CD4-positive, alpha-beta T cell (primary cell): ENCODE measurements at regions not wholly inside any gene's neighbourhood (a gene's known extent, or its start where the extent isn't known, plus 50 kb on each side); places are given as distances from the start of the nearest gene placed in this dataset.

Experiments used
- ATAC-seq: fragments of 200-7000 bp; cut with Tn5 transposase; one replicate; pipeline ENCODE4 v1.10.0; 2022; ENCODE audit warnings: mild to moderate bottlenecking; ENCODE audit not compliant: poor library complexity
- CTCF ChIA-PET: fragments of 350-600 bp; sonication (Branson Sonifier 250); formaldehyde crosslinking; loops from one replicate; lab custom pipeline; 2021; ENCODE audit warnings: antibody characterized with exemption, inconsistent platforms; lab: Charles Lee
- POLR2A ChIA-PET: fragments of 350-600 bp; sonication (Branson Sonifier 250); formaldehyde crosslinking; loops from one replicate; lab custom pipeline; 2021; ENCODE audit warnings: antibody characterized with exemption, inconsistent platforms; lab: Charles Lee
- DNase-seq, 14 experiments: peaks; one replicate each; pipeline ENCODE4 v3.0.0-alpha.2; 2013 to 2020; ENCODE audit warnings: mixed read lengths in 2 of 14
- H3K27ac ChIP-seq, 2 donors: one replicate each; pipeline versions ENCODE4 v1.5.1 to v1.7.0; 2013; ENCODE audit warnings: low read length in 2 of 2, low read depth in 1 of 2, mild to moderate bottlenecking in 1 of 2
- H3K27me3 ChIP-seq, 2 experiments: 1 replicate in 1 of 2; 2 replicates in 1 of 2; pipeline versions ENCODE4 v1.6.1 to v1.7.0; 2013; ENCODE audit warnings: low read length in 2 of 2, control low read depth in 1 of 2, mild to moderate bottlenecking in 1 of 2, moderate library complexity in 1 of 2; ENCODE audit not compliant: insufficient read depth in 2 of 2, control insufficient read depth in 1 of 2
- H3K36me3 ChIP-seq: one replicate; pipeline ENCODE4 v1.6.1; 2013; ENCODE audit warnings: low read length, control low read depth; ENCODE audit not compliant: insufficient read depth
- H3K4me1 ChIP-seq: one replicate; pipeline ENCODE4 v1.6.1; 2013; ENCODE audit warnings: low read length, control low read depth; ENCODE audit not compliant: insufficient read depth
- H3K4me3 ChIP-seq: one replicate; pipeline ENCODE4 v1.5.1; 2013; ENCODE audit warnings: mild to moderate bottlenecking, low read length, moderate library complexity
- H3K9me3 ChIP-seq, 2 experiments: 1 replicate in 1 of 2; 2 replicates in 1 of 2; pipeline versions ENCODE4 v1.6.1 to v1.7.0; 2013; ENCODE audit warnings: low read length in 2 of 2, mild to moderate bottlenecking in 2 of 2, control low read depth in 1 of 2, moderate library complexity in 1 of 2; ENCODE audit not compliant: control insufficient read depth in 1 of 2, insufficient read depth in 1 of 2
- H3K27ac Mint-ChIP-seq: one replicate; pipeline ENCODE4 v1.8.0; 2020; ENCODE audit warnings: mixed read lengths
- H3K27me3 Mint-ChIP-seq: one replicate; pipeline ENCODE4 v1.8.0; 2021; ENCODE audit warnings: mixed read lengths
- H3K36me3 Mint-ChIP-seq: one replicate; pipeline ENCODE4 v1.8.0; 2021; ENCODE audit warnings: low read depth, mixed read lengths
- H3K4me1 Mint-ChIP-seq: one replicate; pipeline ENCODE4 v1.8.0; 2021; ENCODE audit warnings: low read depth, mixed read lengths
- H3K4me3 Mint-ChIP-seq: one replicate; pipeline ENCODE4 v1.8.0; 2020; ENCODE audit warnings: mild to moderate bottlenecking, mixed read lengths
- H3K9me3 Mint-ChIP-seq: one replicate; pipeline ENCODE4 v1.8.0; 2020; ENCODE audit warnings: mixed read lengths
- intact Hi-C, 2 experiments: fragments of 100-400 bp; cut with DNase I in 1 of 2; cut with micrococcal nuclease in 1 of 2; formaldehyde crosslinking; loops; one replicate each; pipeline versions ENCODE4 v1.15.1 to v1.9.0; 2023 to 2025; cut with DNase I, micrococcal nuclease
- TF ChIP-seq, protein P1 (sequence below): fragments of 200-600 bp; IDR thresholded peaks from one replicate; pipeline ENCODE4 v1.8.0; 2022; ENCODE audit warnings: antibody characterized with exemption, mild to moderate bottlenecking

DNA sequence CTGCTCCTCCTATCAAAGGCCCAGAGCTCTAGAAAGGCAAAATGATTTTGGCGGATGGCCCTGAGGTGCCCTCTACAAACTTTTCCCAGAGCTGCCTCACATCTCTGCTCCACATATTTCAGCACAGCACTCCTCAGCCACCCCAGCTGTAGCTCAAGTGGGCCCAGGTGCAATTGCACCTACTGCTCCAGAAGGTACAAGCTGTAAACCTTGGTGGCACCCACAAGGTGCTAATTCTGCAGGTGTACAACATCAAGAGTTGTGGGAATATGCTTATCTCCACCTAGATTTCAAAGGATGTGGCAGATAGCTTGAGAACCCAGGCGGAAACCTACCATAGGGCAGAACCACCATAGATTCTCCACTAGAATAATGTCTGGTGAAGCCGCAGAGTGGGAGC lies 432.2 kb downstream of the TMEM232 start:
- POLR2A ChIA-PET = interaction anchor here (0.7 kb wide), 1 partner anchor 1881 kb away, joined by 4 read pairs; no protein-coding TSS in a partner anchor
- Mint-ChIP-seq H3K9me3 (peaks cover 2% of the 10 kb centered on the region), H3K4me1 (no peaks in the 10 kb centered on the region), H3K4me3 (no peak overlapping the region), H3K27me3 (no peaks in the 10 kb centered on the region), H3K36me3 (no peaks in the 10 kb centered on the region), H3K27ac (no peak overlapping the region)
- no peak for DNase-seq
- no peak overlapping the region for H3K4me3 ChIP-seq
- H3K4me1 ChIP-seq = no peaks in the 10 kb centered on the region
- TF ChIP-seq, protein P1, sequence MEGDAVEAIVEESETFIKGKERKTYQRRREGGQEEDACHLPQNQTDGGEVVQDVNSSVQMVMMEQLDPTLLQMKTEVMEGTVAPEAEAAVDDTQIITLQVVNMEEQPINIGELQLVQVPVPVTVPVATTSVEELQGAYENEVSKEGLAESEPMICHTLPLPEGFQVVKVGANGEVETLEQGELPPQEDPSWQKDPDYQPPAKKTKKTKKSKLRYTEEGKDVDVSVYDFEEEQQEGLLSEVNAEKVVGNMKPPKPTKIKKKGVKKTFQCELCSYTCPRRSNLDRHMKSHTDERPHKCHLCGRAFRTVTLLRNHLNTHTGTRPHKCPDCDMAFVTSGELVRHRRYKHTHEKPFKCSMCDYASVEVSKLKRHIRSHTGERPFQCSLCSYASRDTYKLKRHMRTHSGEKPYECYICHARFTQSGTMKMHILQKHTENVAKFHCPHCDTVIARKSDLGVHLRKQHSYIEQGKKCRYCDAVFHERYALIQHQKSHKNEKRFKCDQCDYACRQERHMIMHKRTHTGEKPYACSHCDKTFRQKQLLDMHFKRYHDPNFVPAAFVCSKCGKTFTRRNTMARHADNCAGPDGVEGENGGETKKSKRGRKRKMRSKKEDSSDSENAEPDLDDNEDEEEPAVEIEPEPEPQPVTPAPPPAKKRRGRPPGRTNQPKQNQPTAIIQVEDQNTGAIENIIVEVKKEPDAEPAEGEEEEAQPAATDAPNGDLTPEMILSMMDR = no peak
- H3K9me3 ChIP-seq = no peaks in the 10 kb centered on the region
- no peak overlapping the region for H3K27ac ChIP-seq
- ATAC-seq = no peak
- H3K27me3 ChIP-seq = no peaks in the 10 kb centered on the region
- no peaks in the 10 kb centered on the region for H3K36me3 ChIP-seq
- CTCF ChIA-PET = interaction anchor here (0.6 kb wide), 1 partner anchor 56 kb away, joined by 3 read pairs; no protein-coding TSS in a partner anchor
- intact Hi-C loops = no loop called here

DNA sequence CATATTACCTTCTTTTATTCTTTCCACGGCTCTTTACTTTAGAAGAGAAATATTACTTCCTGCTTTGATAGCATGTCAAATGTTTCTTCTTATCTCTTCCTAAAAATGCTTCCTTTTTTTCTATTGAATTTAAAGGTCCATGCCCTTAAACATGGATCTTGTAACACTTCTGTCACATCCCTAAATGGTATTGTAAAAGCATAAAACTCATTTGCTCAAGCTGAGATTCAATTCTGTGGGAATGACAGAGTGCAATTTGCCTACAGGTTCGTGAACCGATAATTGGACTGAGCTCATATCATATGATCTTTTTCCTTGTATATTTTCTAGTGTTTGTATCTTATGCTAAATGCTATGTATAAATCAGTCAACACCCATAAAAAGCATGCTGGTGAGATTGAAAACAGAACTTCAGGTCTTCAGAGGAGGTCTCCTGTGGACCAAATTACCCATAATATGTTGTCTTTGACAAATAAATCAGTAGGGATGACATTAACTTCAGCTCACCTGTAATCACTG lies 429.3 kb downstream of the TMEM232 start:
- TF ChIP-seq, protein P1 = no peak
- no peaks in the 10 kb centered on the region for H3K4me1 ChIP-seq
- no peaks in the 10 kb centered on the region for H3K27me3 ChIP-seq
- H3K27ac ChIP-seq = no peak overlapping the region
- ATAC-seq (no peak), DNase-seq (no peak)
- Mint-ChIP-seq H3K4me1 (no peaks in the 10 kb centered on the region), H3K9me3 (no peaks in the 10 kb centered on the region), H3K27ac (no peak overlapping the region), H3K27me3 (no peaks in the 10 kb centered on the region), H3K36me3 (no peaks in the 10 kb centered on the region), H3K4me3 (no peak overlapping the region)
- no peak overlapping the region for H3K4me3 ChIP-seq
- POLR2A ChIA-PET = no interaction called here
- H3K9me3 ChIP-seq = no peaks in the 10 kb centered on the region
- H3K36me3 ChIP-seq = no peaks in the 10 kb centered on the region
- CTCF ChIA-PET = no interaction called here
- intact Hi-C loops = no loop called here

- H3K9me3 ChIP-seq = peaks cover 0 to 7% of the 10 kb centered on the region in 2 experiments
- ChIA-PET POLR2A (no interaction called here), CTCF (no interaction called here)
- H3K36me3 ChIP-seq = no peaks in the 10 kb centered on the region
- Mint-ChIP-seq H3K4me3 (no peak overlapping the region), H3K36me3 (no peaks in the 10 kb centered on the region), H3K27ac (no peak overlapping the region), H3K27me3 (no peaks in the 10 kb centered on the region), H3K9me3 (peaks cover 2% of the 10 kb centered on the region), H3K4me1 (no peaks in the 10 kb centered on the region)
- no peak overlapping the region for H3K4me3 ChIP-seq
- no peaks in the 10 kb centered on the region for H3K4me1 ChIP-seq
- DNase-seq (no peak), ATAC-seq (no peak)
- H3K27ac ChIP-seq = no peak overlapping the region
- no peaks in the 10 kb centered on the region for H3K27me3 ChIP-seq
- intact Hi-C loops = no loop called here
- TF ChIP-seq, protein P1 = no peak
Observed at GRCh38 chr5:110304176-110304575, 422.3 kb downstream of the TMEM232 start.
